IPS-15b (cell line): ENCODE measurements at regions not wholly inside any gene's neighbourhood (a gene's known extent, or its start where the extent isn't known, plus 50 kb on each side); places are given as distances from the start of the nearest gene placed in this dataset.

Experiments used
- H3K27me3 ChIP-seq: one replicate; pipeline ENCODE4 v1.6.1; 2013; ENCODE audit warnings: low read length; ENCODE audit not compliant: control insufficient read depth, insufficient read depth
- H3K36me3 ChIP-seq: one replicate; pipeline ENCODE4 v1.6.1; 2013; ENCODE audit warnings: low read length; ENCODE audit not compliant: control insufficient read depth, insufficient read depth
- H3K4me1 ChIP-seq: one replicate; pipeline ENCODE4 v1.6.1; 2013; ENCODE audit warnings: mild to moderate bottlenecking, low read length; ENCODE audit not compliant: control insufficient read depth, insufficient read depth
- H3K4me3 ChIP-seq: one replicate; pipeline ENCODE4 v1.5.1; 2013; ENCODE audit warnings: low read depth, low read length
- H3K9ac ChIP-seq: one replicate; pipeline ENCODE4 v1.6.1; 2013; ENCODE audit warnings: low read depth, mild to moderate bottlenecking, low read length
- H3K9me3 ChIP-seq: one replicate; pipeline ENCODE4 v1.6.1; 2013; ENCODE audit warnings: mild to moderate bottlenecking, low read length; ENCODE audit not compliant: control insufficient read depth, insufficient read depth

DNA sequence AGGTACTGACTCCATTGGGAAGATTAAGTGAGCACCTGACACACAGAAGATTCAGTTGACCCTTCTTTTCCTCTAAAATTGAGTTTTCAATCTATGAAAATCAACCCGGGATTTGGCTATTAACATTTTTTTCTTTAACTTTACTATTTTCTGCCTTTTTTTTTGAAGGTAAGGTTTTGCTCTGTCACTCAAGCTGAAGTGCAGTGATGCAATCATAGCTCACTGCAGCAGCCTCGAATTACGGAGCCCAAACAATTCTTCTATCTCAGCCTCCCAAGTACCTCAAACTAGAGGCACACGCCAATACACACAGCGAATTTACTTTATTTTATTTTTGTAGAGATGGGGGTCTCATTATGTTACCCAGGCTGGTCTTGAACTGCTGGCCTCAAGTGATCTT is 1029.5 kb downstream of the MCTP2 start:
- H3K36me3 ChIP-seq = no peaks in the 10 kb centered on the region
- H3K9me3 ChIP-seq = no peaks in the 10 kb centered on the region
- H3K4me3 ChIP-seq = no peak overlapping the region
- H3K4me1 ChIP-seq = peaks cover 3% of the 10 kb centered on the region
- no peak overlapping the region for H3K9ac ChIP-seq
- H3K27me3 ChIP-seq = no peaks in the 10 kb centered on the region

DNA sequence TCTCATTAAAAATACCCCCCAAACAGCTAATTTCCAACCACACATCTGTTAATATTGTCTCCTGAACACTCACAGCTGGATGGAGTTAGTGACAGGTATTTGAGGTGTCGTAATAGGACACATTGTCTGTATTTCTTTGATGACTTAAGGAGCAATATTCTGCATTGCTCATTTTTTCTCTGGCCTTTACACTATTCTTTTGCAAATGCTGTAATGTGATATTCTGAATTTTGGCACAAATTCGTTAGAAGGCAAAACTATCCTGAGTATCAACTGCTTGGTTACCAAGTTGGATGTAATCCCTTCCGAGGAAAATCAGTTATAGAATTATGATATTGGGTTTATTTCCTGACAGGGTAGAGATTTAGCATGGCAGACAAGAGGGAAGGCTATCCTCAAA is 1030.2 kb downstream of the MCTP2 start:
- Histone ChIP-seq H3K9me3 (no peaks in the 10 kb centered on the region), H3K27me3 (no peaks in the 10 kb centered on the region), H3K36me3 (no peaks in the 10 kb centered on the region), H3K9ac (no peak overlapping the region), H3K4me3 (no peak overlapping the region), H3K4me1 (peaks cover 3% of the 10 kb centered on the region)

DNA sequence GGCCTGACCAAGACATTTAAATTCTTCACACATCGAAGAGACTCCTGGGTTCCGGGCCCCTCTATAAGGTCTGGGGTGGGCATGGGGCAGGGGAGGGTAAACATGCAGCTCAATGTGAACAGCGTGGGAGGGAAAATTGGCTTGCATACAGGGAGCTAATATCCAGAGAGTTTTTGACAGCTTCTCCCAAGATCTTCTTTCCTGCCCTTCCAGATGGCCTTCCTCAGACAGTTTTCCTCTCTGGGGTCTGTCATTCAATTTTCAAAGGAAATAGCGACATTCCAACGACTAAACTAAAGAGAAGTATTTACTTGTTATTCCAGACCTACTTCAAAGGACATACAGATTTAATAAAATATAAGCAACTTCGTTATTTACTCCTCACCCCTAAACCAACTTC is 1030.6 kb downstream of the MCTP2 start:
- Histone ChIP-seq H3K4me3 (no peak overlapping the region), H3K36me3 (no peaks in the 10 kb centered on the region), H3K9ac (no peak overlapping the region), H3K27me3 (no peaks in the 10 kb centered on the region), H3K9me3 (no peaks in the 10 kb centered on the region), H3K4me1 (peaks cover 3% of the 10 kb centered on the region)

DNA sequence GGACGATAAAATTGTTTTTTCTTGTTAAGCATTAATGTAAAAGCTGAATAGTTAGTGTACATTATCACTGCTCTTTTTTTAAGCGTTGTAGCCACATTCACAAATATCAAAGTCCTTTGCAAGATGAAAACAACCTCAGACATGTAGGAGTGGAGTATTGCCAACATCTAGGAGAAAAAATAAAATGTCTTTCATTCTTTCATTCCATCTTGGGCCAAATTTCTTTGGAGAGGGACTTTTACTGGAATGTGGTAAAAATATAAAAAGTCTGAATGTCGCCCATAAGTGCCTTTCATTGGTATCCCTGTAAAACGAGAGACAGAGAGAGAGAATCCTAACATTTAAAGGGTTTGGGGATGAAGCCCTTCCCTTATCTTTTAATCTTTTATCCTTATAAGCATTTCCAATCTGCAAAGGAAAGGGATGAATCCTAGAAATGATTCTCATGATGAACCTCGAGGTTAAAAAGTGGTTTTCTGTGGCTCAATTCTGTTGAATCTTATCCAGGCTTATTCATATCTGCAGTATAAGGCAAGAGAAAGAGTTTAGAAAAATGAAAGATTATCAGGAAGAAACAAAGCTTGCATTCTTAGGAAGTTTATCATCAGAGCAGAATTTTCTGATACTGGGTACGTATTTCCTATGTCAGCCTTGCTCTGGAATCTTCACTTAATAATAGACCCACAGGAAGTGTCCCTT is 1031.7 kb downstream of the MCTP2 start:
- H3K27me3 ChIP-seq = no peaks in the 10 kb centered on the region
- H3K4me1 ChIP-seq = peaks cover 3% of the 10 kb centered on the region
- H3K9me3 ChIP-seq = no peaks in the 10 kb centered on the region
- H3K36me3 ChIP-seq = no peaks in the 10 kb centered on the region
- H3K9ac ChIP-seq = no peak overlapping the region
- no peak overlapping the region for H3K4me3 ChIP-seq

DNA sequence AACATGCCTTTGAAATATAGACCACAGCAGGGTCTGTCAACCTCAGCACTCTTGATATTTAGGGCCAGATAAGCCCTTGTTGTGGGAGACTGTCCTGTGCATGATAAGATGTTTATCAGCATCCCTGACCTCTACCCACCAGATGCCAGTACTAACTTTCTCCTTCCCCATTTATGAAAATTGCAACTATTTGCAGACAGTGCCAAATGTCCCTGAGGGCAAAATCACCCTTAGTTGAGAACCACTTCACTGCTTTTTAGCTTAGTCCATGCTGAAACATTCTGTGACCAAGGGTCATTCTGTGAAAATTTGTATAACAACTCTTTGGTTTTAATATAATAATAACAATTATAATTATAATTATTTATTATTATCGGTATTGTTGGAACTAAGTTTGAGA is 1032.4 kb downstream of the MCTP2 start:
- Histone ChIP-seq H3K4me1 (peaks cover 3% of the 10 kb centered on the region), H3K36me3 (no peaks in the 10 kb centered on the region), H3K9ac (no peak overlapping the region), H3K9me3 (no peaks in the 10 kb centered on the region), H3K4me3 (no peak overlapping the region), H3K27me3 (no peaks in the 10 kb centered on the region)

DNA sequence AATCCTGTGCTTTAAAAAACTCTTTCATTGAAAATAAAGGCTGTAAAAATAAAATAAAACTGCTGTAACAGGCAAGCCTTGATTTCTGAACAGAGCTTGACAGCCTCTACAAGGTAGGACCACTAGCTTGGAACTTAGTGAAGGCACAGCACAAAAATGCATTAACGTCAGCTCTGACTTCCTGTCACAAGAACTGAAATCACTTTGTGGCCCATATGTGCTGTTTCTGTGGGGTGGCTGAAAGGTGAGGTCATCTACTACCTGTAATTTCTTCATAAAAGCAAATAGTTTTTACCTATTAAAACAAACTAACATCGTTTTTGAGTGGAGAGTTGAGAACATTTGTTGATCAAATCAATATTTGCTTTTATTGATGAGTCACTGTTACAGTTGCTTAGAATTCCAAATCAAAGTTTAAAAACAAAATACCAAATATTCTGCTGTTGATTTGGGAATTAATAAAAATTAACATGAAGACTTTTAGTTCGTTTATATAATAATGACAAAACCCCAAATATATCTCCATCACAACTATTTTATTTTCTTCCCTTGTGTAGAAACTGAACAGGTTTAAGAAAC is 1034.1 kb downstream of the MCTP2 start:
- Histone ChIP-seq H3K9ac (no peak overlapping the region), H3K4me1 (no peaks in the 10 kb centered on the region), H3K4me3 (no peak overlapping the region), H3K9me3 (no peaks in the 10 kb centered on the region), H3K36me3 (no peaks in the 10 kb centered on the region), H3K27me3 (no peaks in the 10 kb centered on the region)

DNA sequence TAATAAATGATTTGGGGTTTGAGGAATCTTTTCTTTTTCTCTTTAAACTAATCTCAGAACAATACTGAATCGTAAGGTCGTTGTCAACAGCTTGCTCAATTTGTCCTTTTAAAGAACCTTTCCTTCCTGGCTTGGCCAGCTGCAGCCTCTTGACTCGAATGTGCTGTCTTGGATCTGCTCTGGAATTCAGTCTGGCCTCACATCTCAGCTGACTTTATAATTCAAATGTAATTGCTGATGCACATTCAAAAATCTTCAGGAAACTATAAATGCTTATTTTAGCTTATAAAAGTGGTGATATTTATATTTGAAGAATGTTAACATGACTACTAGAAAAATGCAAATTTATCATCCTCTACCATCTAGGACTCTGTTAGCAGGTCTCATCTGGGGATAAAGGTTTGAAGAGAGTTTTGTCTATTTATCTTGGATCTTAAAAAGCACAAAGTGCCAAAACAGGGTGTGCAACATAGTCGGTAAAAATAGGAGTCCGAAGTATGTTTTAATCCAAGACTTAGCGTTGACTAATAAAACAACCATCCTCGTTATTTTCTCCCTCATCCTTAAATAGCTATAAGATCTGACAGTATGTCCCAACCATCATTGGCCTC is 1035.2 kb downstream of the MCTP2 start:
- H3K27me3 ChIP-seq = no peaks in the 10 kb centered on the region
- no peaks in the 10 kb centered on the region for H3K4me1 ChIP-seq
- no peaks in the 10 kb centered on the region for H3K36me3 ChIP-seq
- H3K4me3 ChIP-seq = no peak overlapping the region
- no peaks in the 10 kb centered on the region for H3K9me3 ChIP-seq
- no peak overlapping the region for H3K9ac ChIP-seq

DNA sequence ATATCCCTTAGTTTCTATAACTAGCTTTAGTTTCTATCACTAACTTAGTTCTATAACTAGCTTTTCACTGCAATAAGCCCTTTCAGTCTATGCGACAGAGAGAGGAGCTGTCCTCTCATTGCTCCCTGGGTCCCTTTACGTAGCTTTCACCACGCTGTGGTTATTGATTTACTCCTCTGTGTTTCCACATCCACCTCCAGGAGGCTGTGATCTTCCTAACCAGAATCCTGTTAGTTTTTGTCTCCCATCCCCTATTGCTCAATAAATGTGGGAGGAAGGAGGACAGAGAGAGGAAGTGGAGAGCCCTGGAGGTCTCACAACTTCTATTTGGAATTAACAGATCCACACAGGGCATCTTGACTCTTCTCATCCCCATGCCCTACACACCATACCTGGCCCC is 1036.1 kb downstream of the MCTP2 start:
- no peak overlapping the region for H3K9ac ChIP-seq
- no peak overlapping the region for H3K4me3 ChIP-seq
- H3K4me1 ChIP-seq = no peaks in the 10 kb centered on the region
- no peaks in the 10 kb centered on the region for H3K36me3 ChIP-seq
- no peaks in the 10 kb centered on the region for H3K9me3 ChIP-seq
- H3K27me3 ChIP-seq = no peaks in the 10 kb centered on the region

DNA sequence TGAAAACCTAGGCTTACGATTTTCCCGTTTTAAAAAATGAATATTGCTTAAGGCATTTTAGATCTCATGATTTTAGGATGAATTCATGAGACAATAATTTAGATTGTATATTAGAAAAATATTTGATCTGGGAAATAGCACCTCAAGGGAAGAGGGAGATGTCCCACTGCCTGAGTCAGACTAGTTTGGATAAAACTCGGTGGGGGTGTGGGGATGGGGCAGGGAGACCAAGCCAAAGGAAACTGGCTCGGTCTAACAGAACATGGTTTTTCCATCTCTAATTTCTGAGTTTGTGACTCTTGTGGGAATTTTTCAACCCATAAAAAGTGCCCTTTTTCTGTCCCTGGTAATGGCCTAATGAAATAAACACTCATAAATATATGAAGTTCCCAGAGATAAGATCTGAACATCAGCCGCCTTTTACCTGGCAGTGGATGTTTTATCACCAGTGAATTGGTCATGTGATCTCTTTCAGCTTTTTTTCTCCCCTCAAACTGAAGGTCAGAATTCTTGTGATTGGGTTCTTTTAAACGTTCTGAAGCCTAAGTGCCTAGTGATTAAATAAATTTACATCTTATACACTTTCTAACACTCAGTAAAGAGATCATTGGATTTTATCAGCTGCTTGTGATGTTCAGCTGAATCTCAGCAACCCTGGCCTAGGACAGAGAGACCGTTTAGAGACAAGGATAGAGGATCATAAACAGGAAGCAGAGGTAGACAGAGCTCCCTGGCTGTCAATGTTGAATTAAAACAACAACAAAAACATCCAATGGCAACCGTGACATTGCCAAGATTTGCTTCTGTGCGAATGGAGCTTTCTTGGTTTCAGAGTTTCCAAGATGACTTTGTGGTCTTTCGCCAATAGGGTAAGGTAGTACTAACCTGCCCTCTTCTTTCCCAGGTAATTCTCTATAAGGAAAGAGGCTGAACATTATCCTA is 1038.2 kb downstream of the MCTP2 start:
- Histone ChIP-seq H3K36me3 (no peaks in the 10 kb centered on the region), H3K4me3 (no peak overlapping the region), H3K4me1 (no peaks in the 10 kb centered on the region), H3K9me3 (no peaks in the 10 kb centered on the region), H3K27me3 (no peaks in the 10 kb centered on the region), H3K9ac (no peak overlapping the region)

DNA sequence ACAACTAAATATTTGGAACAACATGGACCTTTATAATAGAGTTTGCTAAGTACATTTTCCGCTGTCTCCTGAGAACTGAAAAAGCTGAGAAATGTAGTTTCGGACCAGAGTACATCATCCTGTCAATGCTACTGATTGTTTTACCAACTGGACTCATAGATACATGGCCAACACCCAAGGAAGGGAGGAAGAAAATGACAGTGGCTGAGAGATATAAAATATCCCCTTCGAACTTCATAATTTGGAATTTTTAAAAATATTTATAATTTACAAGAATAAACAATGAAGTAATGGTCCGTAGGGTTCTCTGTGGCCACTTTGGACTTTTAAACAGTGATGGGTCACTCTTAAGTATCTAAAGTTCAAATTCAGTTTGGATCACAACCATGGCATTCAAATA is 1042.7 kb downstream of the MCTP2 start:
- Histone ChIP-seq H3K4me3 (no peak overlapping the region), H3K27me3 (no peaks in the 10 kb centered on the region), H3K9ac (no peak overlapping the region), H3K9me3 (no peaks in the 10 kb centered on the region), H3K4me1 (no peaks in the 10 kb centered on the region), H3K36me3 (no peaks in the 10 kb centered on the region)

DNA sequence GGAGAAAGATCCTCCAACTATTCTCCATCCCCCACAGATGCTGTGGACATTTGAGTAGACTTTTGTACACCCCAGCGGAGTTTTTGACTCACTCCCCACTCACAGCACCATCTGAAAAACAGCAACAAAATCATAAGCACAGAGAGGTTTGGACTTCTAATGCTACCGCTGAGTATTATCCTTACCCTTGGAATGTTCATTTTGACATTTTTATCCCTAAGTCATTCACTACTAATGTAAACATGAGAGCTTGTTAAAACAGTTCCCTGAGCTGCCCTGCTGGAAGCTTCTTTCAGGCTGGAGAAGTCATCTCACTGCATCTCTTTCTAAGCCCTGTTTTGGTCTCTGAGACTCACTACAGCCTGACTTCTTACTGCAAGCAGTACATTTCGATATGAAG is 1045.9 kb downstream of the MCTP2 start:
- Histone ChIP-seq H3K4me1 (no peaks in the 10 kb centered on the region), H3K4me3 (no peak overlapping the region), H3K9me3 (no peaks in the 10 kb centered on the region), H3K9ac (no peak overlapping the region), H3K27me3 (no peaks in the 10 kb centered on the region), H3K36me3 (no peaks in the 10 kb centered on the region)
